ENCODE measurements at regions not wholly inside any gene's neighbourhood (a gene's known extent, or its start where the extent isn't known, plus 50 kb on each side); places are given as distances from the start of the nearest gene placed in this dataset.
"Not testable (repeated sequence)": the region's sequence is repeated elsewhere in the genome, so short reads cannot be mapped to it uniquely, and the experiment has no call there.

DNA sequence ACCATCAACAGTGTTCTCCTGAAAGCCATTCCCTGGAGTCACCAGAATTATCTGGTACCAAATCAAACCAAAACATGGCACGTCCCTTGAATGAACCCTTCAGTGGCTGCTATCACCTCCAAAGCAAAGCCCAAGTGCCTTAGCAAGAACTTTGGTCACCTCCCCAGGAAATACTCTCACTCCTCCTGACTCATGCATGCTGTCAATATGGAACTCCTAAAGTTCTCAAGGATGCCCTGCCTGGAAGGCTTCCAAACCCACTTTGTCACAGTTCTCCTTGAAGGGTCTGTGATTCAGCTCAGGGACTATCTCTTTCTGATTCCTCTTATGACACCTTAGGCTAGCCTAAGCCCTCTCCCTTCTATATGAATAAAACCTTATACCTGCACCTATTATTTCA, 146.1 kb upstream of the RUNX1 start:
- Mint-ChIP-seq H3K27ac (no peak overlapping the region), H3K36me3 (no peaks in the 10 kb centered on the region), H3K4me3 (no peak overlapping the region), H3K9me3 (peaks cover 0 to 10% (median 3%) of the 10 kb centered on the region in 3 donors), H3K4me1 (peaks cover 0 to 7% (median 0%) of the 10 kb centered on the region in 3 donors), H3K27me3 (peaks cover 0 to 4% of the 10 kb centered on the region in 2 donors)
- no peaks in the 10 kb centered on the region for H3K9me3 ChIP-seq
- ChIA-PET POLR2A (no interaction called here), CTCF (no interaction called here)
- H3K27ac ChIP-seq (ENCODE audit: low read length), result no peak overlapping the region
- H3K4me1 ChIP-seq (ENCODE audit: control insufficient read depth in 1 of 2, extremely low read depth in 1 of 2, insufficient read depth in 2 of 2, low read length in 2 of 2), result no peaks in the 10 kb centered on the region
- DNase-seq, result no peak
- no peak overlapping the region for H3K4me3 ChIP-seq (ENCODE audit: control insufficient read depth in 1 of 2, extremely low read depth in 1 of 2, low read length in 1 of 2)
- WGBS (ENCODE audit: insufficient coverage), result 100% methylated on average over 1 of the region's 1 CpG
- H3K27me3 ChIP-seq (replicated peaks in 1 of 2; ENCODE audit: control insufficient read depth in 2 of 2, extremely low read depth in 1 of 2, insufficient read depth in 2 of 2, low read length in 1 of 2), result peaks cover 0 to 2% of the 10 kb centered on the region in 2 experiments
- no peaks in the 10 kb centered on the region for H3K36me3 ChIP-seq (ENCODE audit: control insufficient read depth in 2 of 2, extremely low read depth in 1 of 2, insufficient read depth in 1 of 2, low read length in 1 of 2)
- ATAC-seq (replicated peaks in 1 of 4), result no peak

DNA sequence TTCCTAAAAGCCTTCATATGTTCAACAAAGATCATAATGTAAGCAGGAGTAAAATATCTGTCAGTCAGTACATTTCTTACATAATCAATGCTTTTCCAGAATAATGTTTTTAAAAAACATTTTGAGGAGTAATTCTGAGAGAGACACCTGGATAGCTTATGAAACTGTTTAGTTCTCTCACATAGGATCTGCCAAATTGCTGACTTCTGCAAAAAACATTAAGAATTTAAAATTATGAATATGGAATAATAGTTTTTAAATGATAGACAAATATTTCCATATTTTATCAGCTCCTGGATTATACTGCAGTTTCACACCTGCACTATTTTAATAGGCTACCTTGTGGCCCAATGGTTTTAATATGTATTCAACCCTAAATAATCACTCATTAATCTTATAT, 142.7 kb upstream of the RUNX1 start:
- POLR2A ChIA-PET, result no interaction called here
- CTCF ChIA-PET, result interaction anchor here in 1 of 2 donors (0.6 kb wide), 1 partner anchor 412 kb away, joined by 7 read pairs; no protein-coding TSS in a partner anchor

GRCh38 chr21:35191128-35191527, 142.0 kb upstream of the RUNX1 start:
- no peaks in the 10 kb centered on the region for H3K36me3 Mint-ChIP-seq
- CTCF ChIA-PET, result interaction anchor here in 1 of 2 donors (0.6 kb wide), 1 partner anchor 412 kb away, joined by 7 read pairs; no protein-coding TSS in a partner anchor
- no peaks in the 10 kb centered on the region for H3K4me1 Mint-ChIP-seq
- no peak overlapping the region for H3K4me3 Mint-ChIP-seq
- POLR2A ChIA-PET, result interaction anchor here in 1 of 2 donors (0.6 kb wide), 1 partner anchor 122 kb away, joined by 3 read pairs; no protein-coding TSS in a partner anchor
- peaks cover 0 to under 1% (median 0%) of the 10 kb centered on the region in 3 donors for H3K9me3 Mint-ChIP-seq
- Histone ChIP-seq H3K4me3 (ENCODE audit: control insufficient read depth in 1 of 2, extremely low read depth in 1 of 2, low read length in 1 of 2) (no peak overlapping the region), H3K36me3 (ENCODE audit: control insufficient read depth in 2 of 2, extremely low read depth in 1 of 2, insufficient read depth in 1 of 2, low read length in 1 of 2) (no peaks in the 10 kb centered on the region), H3K27me3 (replicated peaks in 1 of 2; ENCODE audit: control insufficient read depth in 2 of 2, extremely low read depth in 1 of 2, insufficient read depth in 2 of 2, low read length in 1 of 2) (peaks cover 0 to 2% of the 10 kb centered on the region in 2 experiments), H3K4me1 (ENCODE audit: control insufficient read depth in 1 of 2, extremely low read depth in 1 of 2, insufficient read depth in 2 of 2, low read length in 2 of 2) (no peaks in the 10 kb centered on the region), H3K27ac (ENCODE audit: low read length) (no peak overlapping the region), H3K9me3 (no peaks in the 10 kb centered on the region)
- peaks cover 0 to 4% of the 10 kb centered on the region in 2 donors for H3K27me3 Mint-ChIP-seq
- H3K27ac Mint-ChIP-seq, result no peak overlapping the region
- WGBS (ENCODE audit: insufficient coverage), result 95% methylated on average over 4 of the region's 6 CpGs
- ATAC-seq (replicated peaks in 1 of 4) (no peak), DNase-seq (no peak)

More for the DNA sequence above, 142.7 kb upstream of the RUNX1 start:
- Mint-ChIP-seq H3K9me3 (peaks cover 0 to 5% (median 0%) of the 10 kb centered on the region in 3 donors), H3K36me3 (no peaks in the 10 kb centered on the region), H3K4me1 (no peaks in the 10 kb centered on the region), H3K27ac (no peak overlapping the region), H3K27me3 (peaks cover 0 to 4% of the 10 kb centered on the region in 2 donors), H3K4me3 (no peak overlapping the region)
- ATAC-seq (replicated peaks in 1 of 4), result no peak
- H3K9me3 ChIP-seq, result no peaks in the 10 kb centered on the region
- no peaks in the 10 kb centered on the region for H3K4me1 ChIP-seq (ENCODE audit: control insufficient read depth in 1 of 2, extremely low read depth in 1 of 2, insufficient read depth in 2 of 2, low read length in 2 of 2)
- no peak for DNase-seq
- H3K36me3 ChIP-seq (ENCODE audit: control insufficient read depth in 2 of 2, extremely low read depth in 1 of 2, insufficient read depth in 1 of 2, low read length in 1 of 2), result no peaks in the 10 kb centered on the region
- peaks cover 0 to 2% of the 10 kb centered on the region in 2 experiments for H3K27me3 ChIP-seq (replicated peaks in 1 of 2; ENCODE audit: control insufficient read depth in 2 of 2, extremely low read depth in 1 of 2, insufficient read depth in 2 of 2, low read length in 1 of 2)
- H3K27ac ChIP-seq (ENCODE audit: low read length), result no peak overlapping the region
- H3K4me3 ChIP-seq (ENCODE audit: control insufficient read depth in 1 of 2, extremely low read depth in 1 of 2, low read length in 1 of 2), result no peak overlapping the region

DNA sequence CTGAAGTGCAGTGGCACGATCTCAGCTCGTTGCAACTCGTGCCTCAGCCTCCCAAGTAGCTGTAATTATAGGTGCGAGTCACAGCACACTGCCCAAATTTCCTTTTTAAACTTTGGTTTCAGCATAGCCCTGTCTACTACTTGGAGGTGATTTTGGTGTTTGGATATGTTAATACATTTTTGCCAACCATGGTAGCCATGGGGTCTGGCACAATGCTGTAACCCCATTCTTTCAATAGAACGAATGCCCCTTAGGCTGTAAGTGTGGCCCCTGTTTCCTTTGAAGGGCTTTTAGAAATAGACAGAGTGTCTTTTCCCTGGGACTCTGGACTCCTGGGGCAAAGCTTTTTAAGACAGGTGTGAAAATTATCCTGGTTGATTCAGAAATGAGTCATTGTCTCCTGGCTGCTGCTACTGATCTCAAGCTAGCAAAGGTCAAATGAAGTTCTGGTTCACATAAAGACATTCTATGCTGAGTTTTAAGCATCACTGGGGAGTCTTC, 141.1 kb upstream of the RUNX1 start:
- no peaks in the 10 kb centered on the region for H3K9me3 ChIP-seq
- H3K27me3 ChIP-seq (replicated peaks in 1 of 2; ENCODE audit: control insufficient read depth in 2 of 2, extremely low read depth in 1 of 2, insufficient read depth in 2 of 2, low read length in 1 of 2), result peaks cover 0 to 2% of the 10 kb centered on the region in 2 experiments
- ChIA-PET CTCF (no interaction called here), POLR2A (no interaction called here)
- no peak overlapping the region for H3K27ac ChIP-seq (ENCODE audit: low read length)
- ATAC-seq (replicated peaks in 1 of 4) (no peak), DNase-seq (no peak)
- no peaks in the 10 kb centered on the region for H3K4me1 Mint-ChIP-seq
- H3K9me3 Mint-ChIP-seq, result no peaks in the 10 kb centered on the region
- H3K4me3 Mint-ChIP-seq, result no peak overlapping the region
- H3K4me3 ChIP-seq (ENCODE audit: control insufficient read depth in 1 of 2, extremely low read depth in 1 of 2, low read length in 1 of 2), result no peak overlapping the region
- H3K27ac Mint-ChIP-seq, result no peak overlapping the region
- H3K27me3 Mint-ChIP-seq, result peaks cover 0 to 4% of the 10 kb centered on the region in 2 donors
- H3K36me3 Mint-ChIP-seq, result no peaks in the 10 kb centered on the region
- no peaks in the 10 kb centered on the region for H3K4me1 ChIP-seq (ENCODE audit: control insufficient read depth in 1 of 2, extremely low read depth in 1 of 2, insufficient read depth in 2 of 2, low read length in 2 of 2)
- H3K36me3 ChIP-seq (ENCODE audit: control insufficient read depth in 2 of 2, extremely low read depth in 1 of 2, insufficient read depth in 1 of 2, low read length in 1 of 2), result no peaks in the 10 kb centered on the region
- no CpG with 5 or more reads among the region's 5 CpGs for WGBS (ENCODE audit: insufficient coverage)

DNA sequence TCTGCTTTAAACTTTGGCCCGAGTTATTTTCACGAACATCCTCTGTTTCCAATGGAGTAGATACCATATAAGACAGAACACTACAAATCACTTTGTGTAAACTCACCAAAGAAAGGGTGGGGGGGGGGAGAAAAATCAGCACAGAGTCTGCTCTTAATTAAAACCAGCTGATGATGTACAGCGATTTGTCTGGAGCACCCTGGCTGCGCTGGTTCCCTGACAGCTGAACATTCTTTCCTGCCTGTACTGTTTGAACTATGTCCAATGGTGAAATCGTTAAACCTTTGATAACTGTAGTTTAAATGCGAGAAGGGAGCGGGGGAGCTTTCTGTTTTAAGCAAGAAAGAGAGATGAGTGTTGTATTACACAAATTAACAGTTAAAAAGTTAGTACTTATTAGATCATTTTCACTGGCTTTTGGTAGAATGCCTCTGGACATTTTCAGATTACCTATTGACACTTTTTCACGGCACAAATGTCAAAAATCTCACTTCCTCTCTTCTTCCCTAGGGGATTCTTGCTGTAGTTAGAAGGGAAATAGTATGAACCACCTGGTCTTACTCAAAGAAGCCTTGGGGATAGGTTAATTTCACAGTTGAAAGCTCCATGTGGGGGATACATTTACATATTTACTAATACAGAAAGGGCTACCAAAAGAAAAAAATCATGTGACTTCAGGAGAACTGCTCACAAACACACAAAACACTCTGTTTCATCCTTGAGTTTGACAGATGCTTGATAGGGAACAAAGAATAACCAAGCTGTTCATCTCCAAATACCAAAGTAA, 140.2 kb upstream of the RUNX1 start:
- POLR2A ChIA-PET, result no interaction called here
- peaks cover 0 to 2% of the 10 kb centered on the region in 2 experiments for H3K27me3 ChIP-seq (replicated peaks in 1 of 2; ENCODE audit: control insufficient read depth in 2 of 2, extremely low read depth in 1 of 2, insufficient read depth in 2 of 2, low read length in 1 of 2)
- Mint-ChIP-seq H3K27me3 (peaks cover 0 to 4% of the 10 kb centered on the region in 2 donors), H3K4me3 (no peak overlapping the region), H3K9me3 (no peaks in the 10 kb centered on the region), H3K27ac (no peak overlapping the region), H3K36me3 (no peaks in the 10 kb centered on the region), H3K4me1 (no peaks in the 10 kb centered on the region)
- H3K9me3 ChIP-seq, result no peaks in the 10 kb centered on the region
- H3K4me1 ChIP-seq (ENCODE audit: control insufficient read depth in 1 of 2, extremely low read depth in 1 of 2, insufficient read depth in 2 of 2, low read length in 2 of 2), result no peaks in the 10 kb centered on the region
- no peak for ATAC-seq (replicated peaks in 1 of 4)
- no peaks in the 10 kb centered on the region for H3K36me3 ChIP-seq (ENCODE audit: control insufficient read depth in 2 of 2, extremely low read depth in 1 of 2, insufficient read depth in 1 of 2, low read length in 1 of 2)
- CTCF ChIA-PET, result interaction anchor here in 1 of 2 donors (0.6 kb wide), 1 partner anchor 16 kb away, joined by 3 read pairs; no protein-coding TSS in a partner anchor
- H3K27ac ChIP-seq (ENCODE audit: low read length), result no peak overlapping the region
- no peak overlapping the region for H3K4me3 ChIP-seq (ENCODE audit: control insufficient read depth in 1 of 2, extremely low read depth in 1 of 2, low read length in 1 of 2)
- 82% methylated on average over 2 of the region's 8 CpGs for WGBS (ENCODE audit: insufficient coverage)
- no peak for DNase-seq

- H3K9me3 ChIP-seq; H3K27me3 Mint-ChIP-seq; H3K4me3 Mint-ChIP-seq; H3K4me1 ChIP-seq (ENCODE audit: control insufficient read depth in 1 of 2, extremely low read depth in 1 of 2, insufficient read depth in 2 of 2, low read length in 2 of 2); H3K4me1 Mint-ChIP-seq; H3K27ac ChIP-seq (ENCODE audit: low read length); DNase-seq; H3K36me3 Mint-ChIP-seq; H3K4me3 ChIP-seq (ENCODE audit: control insufficient read depth in 1 of 2, extremely low read depth in 1 of 2, low read length in 1 of 2); H3K36me3 ChIP-seq (ENCODE audit: control insufficient read depth in 2 of 2, extremely low read depth in 1 of 2, insufficient read depth in 1 of 2, low read length in 1 of 2); ATAC-seq (replicated peaks in 1 of 4); CTCF ChIA-PET; H3K27me3 ChIP-seq (replicated peaks in 1 of 2; ENCODE audit: control insufficient read depth in 2 of 2, extremely low read depth in 1 of 2, insufficient read depth in 2 of 2, low read length in 1 of 2); H3K9me3 Mint-ChIP-seq; H3K27ac Mint-ChIP-seq: not testable (repeated sequence)
- POLR2A ChIA-PET, result interaction anchor here in 1 of 2 donors (0.5 kb wide), 1 partner anchor 805 kb away, joined by 5 read pairs; no protein-coding TSS in a partner anchor
- no CpG with 5 or more reads among the region's 2 CpGs for WGBS (ENCODE audit: insufficient coverage)
These were observed 134.3 kb upstream of the RUNX1 start for GRCh38 chr21:35183389-35183788.
